GM10847 (cell line): ENCODE measurements at regions not wholly inside any gene's neighbourhood (a gene's known extent, or its start where the extent isn't known, plus 50 kb on each side); places are given as distances from the start of the nearest gene placed in this dataset.

Experiments used
- POLR2A ChIP-seq: IDR thresholded peaks from 2 replicates; pipeline ENCODE4 v1.6.1; 2011; ENCODE audit not compliant: insufficient read length; ENCODE audit errors: extremely low read depth

DNA sequence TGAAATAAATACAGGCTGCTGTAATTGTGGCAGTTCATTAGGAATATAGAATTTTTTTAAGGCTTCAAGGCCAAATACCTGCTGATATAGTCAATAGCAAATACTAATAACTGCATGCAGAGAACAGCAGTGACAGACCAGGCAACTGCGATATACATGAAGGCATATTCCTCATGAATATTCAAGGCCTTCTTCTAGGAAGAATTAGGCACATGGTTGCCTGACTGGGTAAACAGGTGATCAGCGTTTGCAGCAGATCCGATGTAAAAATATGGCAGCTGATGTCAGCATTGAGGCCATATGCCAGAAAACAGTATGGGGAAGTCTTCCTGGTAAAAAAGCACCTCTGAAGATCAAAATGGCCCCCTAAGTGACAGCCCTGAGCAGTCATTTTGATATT is 629.7 kb downstream of the UQCRFS1 start:
- TF ChIP-seq POLR2A = no peak

DNA sequence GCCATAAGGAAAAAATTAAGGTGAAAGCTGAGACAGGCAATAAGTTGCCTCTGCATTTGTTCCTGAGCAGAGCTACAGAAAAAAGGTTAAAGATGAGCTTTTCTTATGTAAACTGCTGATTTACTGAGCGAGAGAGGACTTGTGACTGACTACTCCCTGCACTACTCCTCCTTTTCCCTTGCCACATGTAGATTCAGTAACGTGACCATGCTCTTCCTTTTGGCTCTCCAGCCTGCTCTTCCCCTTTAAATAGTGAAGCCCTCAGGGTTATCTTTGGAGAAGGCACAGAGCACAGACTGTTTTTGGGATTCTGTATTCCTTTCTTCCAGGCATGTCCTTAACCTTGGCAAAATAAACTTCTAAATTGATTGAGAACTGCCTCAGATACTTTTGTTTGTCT is 630.2 kb downstream of the UQCRFS1 start:
- TF ChIP-seq POLR2A = no peak

DNA sequence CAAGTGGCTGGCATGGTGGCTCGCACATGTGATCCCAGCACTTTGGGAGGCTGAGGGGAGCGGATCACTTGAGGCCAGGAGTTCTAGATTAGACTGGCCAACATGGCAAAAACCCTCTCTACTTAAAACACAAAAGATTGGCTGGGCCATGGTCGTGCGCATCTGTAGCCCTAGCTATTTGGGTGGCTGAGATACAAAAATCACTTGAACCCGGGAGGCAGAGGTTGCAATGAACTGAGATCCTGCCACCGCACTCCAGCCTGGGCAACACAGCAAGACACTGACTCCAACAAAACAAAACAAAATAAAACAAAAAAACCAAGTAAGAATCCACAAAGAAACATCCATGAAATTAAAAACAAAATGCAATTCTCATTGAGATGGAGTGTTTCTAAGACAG is 630.6 kb downstream of the UQCRFS1 start:
- TF ChIP-seq POLR2A = no peak

DNA sequence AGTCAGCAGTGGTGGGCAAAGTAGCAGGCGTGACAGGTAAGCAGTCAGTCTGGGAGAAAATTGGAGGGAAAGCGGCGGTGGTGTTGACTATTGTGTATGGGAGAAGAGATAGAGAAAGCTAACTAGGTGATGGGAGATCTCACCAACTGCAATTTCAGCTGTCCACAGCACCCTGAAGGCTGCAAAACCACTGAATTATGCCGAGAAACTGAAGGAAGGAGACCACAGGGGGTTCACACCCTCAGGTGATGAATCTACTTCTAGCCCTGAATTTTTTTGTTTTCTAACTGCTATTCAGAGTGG is 631.5 kb downstream of the UQCRFS1 start:
- no peak for TF ChIP-seq POLR2A

DNA sequence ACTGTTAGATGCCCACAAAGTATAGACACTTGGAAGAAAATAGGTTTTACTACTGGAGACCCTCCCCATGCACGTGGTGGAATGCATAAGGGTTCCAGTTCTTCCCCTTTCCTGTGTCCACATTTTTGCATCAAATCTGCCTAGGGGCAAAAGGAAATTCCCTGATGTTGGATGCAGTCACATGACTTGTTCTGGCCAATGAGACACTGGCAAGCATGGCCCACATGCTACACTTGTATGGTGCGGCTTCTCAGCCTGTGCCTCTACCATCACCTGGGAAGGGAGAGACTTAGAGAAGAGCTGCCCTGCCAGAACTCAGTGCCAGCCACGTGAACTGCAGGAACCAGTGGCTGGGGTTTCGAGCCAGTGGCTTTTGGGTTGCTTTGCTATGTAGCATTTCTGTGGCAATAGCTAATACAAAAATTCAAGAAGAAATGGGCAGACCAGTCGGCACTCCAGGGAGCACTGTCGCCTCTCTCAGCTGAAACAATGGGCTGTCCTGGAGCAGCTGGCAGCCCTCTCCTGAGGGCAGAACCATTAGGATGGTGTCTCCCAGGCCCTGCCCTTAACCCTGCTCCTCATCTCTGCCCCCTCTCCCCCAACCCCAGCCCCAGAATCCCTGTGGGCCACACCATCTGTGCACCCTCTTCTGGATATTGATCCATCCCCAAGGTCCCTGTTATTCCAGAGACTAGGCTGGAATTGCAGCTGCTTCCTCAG is 634.0 kb downstream of the UQCRFS1 start:
- TF ChIP-seq POLR2A = no peak

DNA sequence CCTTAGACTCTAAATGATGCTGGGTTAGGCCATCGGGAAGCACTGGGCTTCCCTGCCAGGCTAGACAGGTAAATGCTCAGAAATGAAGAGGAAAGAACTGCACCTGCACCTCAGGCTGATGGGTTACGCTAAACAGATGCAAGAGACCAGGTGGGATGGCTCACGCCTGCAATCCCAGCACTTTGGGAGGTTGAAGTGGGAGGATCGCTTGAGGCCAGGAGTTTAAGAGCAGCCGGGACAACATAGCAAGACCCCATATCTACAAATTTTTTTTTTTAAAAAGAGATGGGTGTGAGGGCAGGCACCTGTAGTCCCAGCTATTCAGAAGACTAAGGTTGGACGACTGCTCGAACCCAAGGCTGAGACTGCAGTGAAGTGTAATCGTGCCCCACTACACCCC is 634.7 kb downstream of the UQCRFS1 start:
- no peak for TF ChIP-seq POLR2A

DNA sequence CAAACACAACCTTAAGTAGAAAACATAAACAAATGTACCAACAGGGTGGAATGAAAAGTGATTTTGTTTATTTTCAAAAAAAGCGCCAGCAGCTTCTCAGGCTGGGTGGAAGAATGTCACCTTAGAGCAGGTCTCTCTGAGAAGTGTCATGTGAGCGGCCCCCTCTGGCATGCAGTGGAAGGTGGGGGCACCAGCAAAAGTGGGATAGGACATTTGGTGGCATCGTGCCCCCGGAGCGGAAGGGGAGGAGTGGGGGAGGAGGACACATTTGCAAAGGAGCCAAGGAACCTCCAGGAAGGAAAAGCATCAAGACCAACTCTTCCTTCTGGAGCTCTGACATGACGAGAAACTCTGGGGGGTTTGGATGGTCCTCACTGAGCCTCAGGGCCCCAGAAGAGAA is 635.3 kb downstream of the UQCRFS1 start:
- TF ChIP-seq POLR2A = no peak

DNA sequence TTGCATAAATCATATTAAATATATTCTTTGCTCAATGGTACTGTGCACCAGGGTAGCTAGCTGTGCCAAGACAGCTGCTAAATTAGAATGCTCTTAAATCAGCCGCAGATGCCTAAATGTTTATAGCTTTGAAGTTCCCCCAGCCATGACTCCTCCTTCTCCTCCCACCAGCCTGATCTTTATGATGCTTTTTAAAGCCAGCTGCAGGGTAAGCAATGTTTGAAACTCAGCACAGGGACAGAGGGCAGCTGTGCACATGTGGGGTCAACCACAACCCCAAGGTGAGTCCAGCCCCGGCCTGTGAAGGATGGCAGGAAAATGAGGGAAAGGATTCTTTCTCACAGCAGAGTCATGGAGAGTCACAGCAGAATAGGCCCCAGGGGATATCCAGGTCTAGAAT is 635.7 kb downstream of the UQCRFS1 start:
- TF ChIP-seq POLR2A = no peak

DNA sequence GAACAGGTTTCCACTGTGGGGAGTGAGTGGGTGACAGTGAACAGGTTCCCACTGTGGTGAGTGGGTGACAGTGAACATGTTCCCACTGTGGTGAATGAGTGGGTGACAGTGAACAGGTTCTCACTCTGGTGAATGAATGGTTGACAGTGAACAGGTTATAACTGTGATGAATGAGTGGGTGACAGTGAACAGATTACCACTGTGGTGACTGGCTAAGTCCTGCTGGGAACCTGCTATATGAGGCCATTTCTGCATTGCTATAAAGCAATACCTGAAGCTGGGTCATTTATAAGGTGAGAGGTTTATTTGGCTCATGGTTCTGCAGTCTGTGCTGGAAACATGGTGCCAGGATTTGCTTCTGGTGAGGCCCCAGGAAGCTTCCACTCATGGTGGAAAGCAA is 637.1 kb downstream of the UQCRFS1 start:
- no peak for TF ChIP-seq POLR2A

DNA sequence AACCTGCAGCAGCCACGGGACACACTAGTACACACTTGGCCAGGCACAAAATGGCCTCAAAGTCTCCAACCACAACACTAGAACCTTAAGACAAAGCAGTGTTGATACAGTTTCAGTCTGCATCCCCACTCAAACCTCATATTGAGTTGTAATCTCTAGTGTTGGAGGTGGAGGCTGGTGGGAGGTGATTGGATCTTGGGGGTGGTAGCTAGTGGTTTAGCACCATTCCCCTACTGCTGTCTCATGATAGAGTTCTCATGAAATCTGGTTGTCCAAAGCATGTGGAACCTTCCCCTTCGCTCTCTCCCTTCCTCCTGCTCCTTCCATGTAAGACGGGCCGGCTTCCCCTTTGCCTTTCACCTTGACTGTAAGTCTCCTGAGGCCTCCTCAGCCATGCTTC is 638.7 kb downstream of the UQCRFS1 start:
- no peak for TF ChIP-seq POLR2A

DNA sequence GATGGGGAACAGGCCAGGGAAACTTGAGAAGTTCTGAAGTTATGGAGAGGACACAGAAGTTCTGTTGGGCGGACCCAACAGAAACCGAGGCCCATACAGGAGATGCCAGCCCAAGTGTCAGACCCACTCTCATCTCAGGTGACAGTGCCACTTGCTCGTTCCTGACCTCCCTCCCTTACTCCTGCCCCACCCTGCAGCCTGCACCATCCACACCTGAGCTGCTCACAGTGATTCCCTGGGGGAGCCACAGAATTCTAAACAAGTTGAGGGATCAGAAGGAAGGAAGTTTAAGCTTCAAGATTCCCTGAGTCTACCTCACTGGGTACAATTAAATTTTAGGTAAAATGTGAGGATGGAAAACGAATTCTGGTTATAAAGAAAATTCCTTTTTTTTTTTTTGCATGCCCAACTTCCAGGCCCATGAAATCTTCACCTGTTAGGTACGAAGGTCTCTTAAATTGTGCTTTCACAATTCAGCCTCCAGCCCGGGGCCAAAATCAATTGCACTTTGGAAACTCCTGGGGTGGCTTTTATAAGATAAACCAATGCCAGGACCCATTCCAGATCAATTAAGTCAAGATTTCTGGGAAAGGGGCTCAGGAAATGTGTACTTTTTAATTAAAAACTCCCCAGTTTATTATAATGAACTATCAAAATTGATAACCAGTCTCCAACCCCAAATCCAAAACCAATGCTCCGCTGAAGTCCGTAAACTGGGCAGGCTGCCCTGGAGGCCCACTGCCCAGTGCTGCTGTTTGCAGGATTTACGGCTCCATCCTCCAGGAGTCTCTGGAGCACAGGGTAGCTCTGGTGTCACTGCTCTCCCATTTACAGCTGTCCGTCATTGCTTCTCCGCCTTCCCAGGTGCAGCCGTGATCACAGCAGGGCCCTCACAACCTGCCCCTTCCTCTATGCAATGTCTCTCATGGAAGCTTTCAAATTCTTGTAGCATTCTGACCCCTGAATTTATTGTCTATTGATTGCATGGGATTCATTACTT is 643.5 kb downstream of the UQCRFS1 start:
- no peak for TF ChIP-seq POLR2A

DNA sequence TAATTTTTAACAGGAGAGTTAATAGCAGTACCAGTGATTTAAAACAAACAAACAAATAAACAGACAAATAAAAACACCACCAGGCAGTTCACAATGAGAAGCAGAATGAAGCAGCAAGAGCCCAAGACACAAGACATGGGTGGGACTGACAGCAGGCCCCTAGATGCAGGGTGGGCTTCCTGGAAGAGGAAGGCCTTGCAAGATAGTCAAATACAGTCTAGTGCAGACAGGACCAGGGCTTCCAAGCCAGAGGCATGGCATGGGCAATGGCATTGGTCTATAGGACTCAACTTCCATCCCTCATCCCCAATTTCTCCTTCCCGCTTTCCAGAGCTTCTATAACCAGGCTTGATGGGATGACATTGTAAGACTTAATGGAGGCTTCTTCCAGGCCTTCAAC is 645.1 kb downstream of the UQCRFS1 start:
- TF ChIP-seq POLR2A = no peak

DNA sequence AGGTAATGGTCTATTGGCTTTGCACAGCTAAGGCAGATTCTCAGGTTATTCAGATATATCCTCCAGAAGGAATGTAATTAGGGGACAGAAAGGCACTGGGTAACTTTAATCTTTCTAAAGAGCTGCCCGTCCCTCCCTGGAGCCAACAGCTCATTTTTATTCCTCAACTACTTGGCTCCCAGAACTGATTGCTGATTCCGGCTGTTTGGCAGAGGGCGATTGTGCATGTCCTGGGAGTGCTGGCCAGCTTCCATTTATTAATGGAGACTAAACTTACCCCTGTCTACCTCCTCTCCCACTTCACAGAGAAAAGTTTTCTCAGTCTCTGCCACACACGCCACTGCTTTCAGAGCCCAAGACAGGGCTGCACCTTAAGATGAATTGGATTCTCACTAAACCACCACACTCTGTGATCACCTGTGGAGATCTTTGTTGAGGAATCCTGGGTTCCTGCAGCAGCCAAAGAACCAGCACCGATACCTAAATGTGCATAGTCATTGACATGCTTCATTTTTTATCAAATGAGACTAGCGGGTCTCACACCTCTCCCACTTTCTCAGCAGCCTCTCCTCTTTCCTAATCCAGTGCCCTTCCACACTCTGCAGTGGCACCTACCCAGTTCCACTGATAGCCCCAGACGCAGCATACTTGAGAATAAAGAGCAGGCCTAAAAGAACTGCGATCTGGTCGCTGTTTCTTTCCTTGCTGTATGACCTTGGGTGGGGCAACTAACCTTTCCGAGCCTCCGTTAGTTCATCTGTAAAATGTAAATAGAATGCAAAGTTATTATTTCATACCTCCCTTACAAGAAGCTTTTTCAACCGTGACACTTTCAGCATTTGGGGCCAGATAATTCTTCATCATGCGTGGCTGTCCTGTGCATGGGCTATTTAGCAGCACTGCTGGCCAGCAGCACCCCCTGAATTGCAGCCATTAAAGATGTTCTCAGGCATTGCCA is 648.7 kb downstream of the UQCRFS1 start:
- no peak for TF ChIP-seq POLR2A

DNA sequence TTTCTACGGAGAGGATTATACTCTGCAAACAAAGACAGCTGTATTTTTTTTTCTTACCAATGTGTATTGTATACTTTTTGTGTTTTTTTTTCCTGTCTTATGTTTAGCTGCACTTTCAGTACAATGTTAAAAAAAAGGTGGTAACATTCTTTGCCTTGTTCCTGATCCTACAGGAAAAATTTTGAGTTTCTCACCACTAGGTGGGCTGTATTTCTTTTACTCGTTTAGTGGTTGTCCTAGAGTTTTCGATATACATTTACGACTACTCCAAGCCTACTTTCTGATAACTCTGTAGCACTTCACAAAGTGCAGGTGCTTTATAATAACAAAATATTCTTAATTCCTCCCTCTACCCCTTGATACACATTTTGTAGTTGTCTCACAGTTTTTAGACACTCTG is 652.2 kb downstream of the UQCRFS1 start:
- no peak for TF ChIP-seq POLR2A

DNA sequence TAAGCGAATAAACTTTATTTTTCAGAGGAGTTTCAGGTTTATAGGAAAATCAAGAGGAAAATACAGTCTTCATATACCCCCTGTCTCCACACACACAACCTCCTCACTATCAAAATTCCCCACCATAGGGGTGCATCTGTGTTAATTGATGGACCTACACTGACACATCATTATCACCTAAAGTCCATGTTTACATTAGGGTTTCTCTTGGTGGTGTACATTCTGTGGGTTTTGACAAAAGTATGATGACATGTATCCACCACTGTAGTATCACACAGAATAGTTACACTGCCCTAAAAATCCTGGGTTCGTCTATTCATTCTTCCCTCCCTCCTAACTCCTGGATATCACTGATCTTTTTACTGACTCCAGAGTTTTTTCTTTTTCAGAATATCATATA is 654.2 kb downstream of the UQCRFS1 start:
- no peak for TF ChIP-seq POLR2A
